ENCODE measurements at regions not wholly inside any gene's neighbourhood (a gene's known extent, or its start where the extent isn't known, plus 50 kb on each side); places are given as distances from the start of the nearest gene placed in this dataset.

DNA sequence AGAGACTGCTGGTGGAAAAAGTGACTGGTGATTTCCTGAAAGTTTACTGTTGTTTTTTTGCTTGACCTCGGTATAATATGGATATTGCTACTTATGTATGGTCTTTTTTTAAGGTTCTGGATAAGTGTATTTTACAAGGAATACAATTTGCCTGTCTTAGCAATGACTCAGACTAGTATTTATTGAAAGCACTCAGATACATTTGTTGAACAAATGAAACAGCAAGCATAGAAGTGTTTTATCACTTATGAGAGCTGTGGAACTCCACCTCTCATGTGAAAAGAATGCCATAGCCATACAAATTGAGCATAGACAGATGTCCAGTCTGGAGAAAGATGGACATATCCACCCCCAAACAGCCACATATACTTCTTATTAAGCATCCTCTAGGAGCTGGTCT lies 340.4 kb upstream of the FBXO33 start:
- CTCF ChIA-PET = no interaction called here
- no peak for ATAC-seq
- POLR2A ChIA-PET = no interaction called here
- intact Hi-C loops (cut with micrococcal nuclease) = no loop called here
- Mint-ChIP-seq H3K27me3 (no peaks in the 10 kb centered on the region), H3K27ac (no peak overlapping the region), H3K36me3 (ENCODE audit: low read depth) (no peaks in the 10 kb centered on the region), H3K4me1 (ENCODE audit: low read depth) (no peaks in the 10 kb centered on the region), H3K9me3 (no peaks in the 10 kb centered on the region), H3K4me3 (no peak overlapping the region)
- TF ChIP-seq, protein P1, sequence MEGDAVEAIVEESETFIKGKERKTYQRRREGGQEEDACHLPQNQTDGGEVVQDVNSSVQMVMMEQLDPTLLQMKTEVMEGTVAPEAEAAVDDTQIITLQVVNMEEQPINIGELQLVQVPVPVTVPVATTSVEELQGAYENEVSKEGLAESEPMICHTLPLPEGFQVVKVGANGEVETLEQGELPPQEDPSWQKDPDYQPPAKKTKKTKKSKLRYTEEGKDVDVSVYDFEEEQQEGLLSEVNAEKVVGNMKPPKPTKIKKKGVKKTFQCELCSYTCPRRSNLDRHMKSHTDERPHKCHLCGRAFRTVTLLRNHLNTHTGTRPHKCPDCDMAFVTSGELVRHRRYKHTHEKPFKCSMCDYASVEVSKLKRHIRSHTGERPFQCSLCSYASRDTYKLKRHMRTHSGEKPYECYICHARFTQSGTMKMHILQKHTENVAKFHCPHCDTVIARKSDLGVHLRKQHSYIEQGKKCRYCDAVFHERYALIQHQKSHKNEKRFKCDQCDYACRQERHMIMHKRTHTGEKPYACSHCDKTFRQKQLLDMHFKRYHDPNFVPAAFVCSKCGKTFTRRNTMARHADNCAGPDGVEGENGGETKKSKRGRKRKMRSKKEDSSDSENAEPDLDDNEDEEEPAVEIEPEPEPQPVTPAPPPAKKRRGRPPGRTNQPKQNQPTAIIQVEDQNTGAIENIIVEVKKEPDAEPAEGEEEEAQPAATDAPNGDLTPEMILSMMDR (IDR thresholded peaks at IDR 0.05) = no peak
- DNase-seq = no peak

DNA sequence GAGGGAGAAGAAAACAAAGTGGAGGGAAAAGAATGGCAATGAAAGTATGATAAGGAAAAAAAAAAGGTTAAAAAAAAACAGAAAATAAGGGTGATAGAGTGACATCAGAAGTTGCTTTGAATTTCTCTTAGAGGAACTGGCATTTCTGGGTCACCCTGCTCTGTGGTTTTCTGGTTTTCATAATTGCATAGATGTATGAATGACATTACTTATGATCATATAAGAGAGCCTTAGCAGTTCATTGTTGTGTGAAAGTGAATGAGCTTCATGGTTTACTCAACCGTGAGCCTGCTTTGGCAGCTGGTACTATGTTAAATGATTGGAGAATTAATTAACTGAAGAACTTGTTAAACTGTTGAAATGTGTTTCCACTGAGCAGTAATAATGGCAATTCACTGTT lies 336.4 kb upstream of the FBXO33 start:
- ATAC-seq = no peak
- Mint-ChIP-seq H3K4me3 (no peak overlapping the region), H3K36me3 (ENCODE audit: low read depth) (no peaks in the 10 kb centered on the region), H3K27me3 (no peaks in the 10 kb centered on the region), H3K4me1 (ENCODE audit: low read depth) (no peaks in the 10 kb centered on the region), H3K27ac (no peak overlapping the region), H3K9me3 (no peaks in the 10 kb centered on the region)
- intact Hi-C loops (cut with micrococcal nuclease) = no loop called here
- POLR2A ChIA-PET = no interaction called here
- TF ChIP-seq, protein P1 (IDR thresholded peaks at IDR 0.05) = no peak
- DNase-seq = no peak
- CTCF ChIA-PET = no interaction called here

DNA sequence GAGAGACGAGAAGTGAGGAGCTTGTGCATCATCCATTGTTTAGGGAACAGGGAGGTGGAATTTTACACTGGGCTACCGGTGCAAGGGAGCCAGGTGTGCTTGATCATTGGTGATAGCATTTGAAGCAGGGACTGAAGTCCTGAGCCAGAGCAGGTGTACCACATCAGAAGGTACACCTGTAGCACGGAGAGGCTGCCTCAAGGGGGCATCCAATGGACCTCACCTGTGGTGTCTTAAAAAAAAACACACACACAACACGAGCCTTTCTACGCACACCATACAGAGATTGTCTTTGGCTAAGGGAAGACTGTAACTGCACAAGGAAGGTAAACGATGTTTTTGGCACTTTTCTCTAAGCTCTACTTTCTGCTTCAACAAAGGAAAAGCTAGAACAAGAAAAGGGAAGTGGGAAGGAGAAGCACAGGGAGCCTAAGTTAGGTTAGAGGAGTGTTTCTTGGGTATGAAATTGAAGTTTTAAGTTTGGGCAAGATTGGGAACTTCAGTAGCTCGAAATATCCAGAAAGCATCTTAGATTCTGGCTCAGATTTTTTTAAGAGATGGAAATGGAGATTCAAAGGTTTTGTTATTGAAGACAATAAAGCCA lies 334.3 kb upstream of the FBXO33 start:
- Mint-ChIP-seq H3K9me3 (peaks cover under 1% of the 10 kb centered on the region), H3K4me3 (no peak overlapping the region), H3K36me3 (ENCODE audit: low read depth) (no peaks in the 10 kb centered on the region), H3K4me1 (ENCODE audit: low read depth) (peaks cover 9% of the 10 kb centered on the region), H3K27ac (no peak overlapping the region), H3K27me3 (no peaks in the 10 kb centered on the region)
- no peak for DNase-seq
- ChIA-PET CTCF (no interaction called here), POLR2A (no interaction called here)
- TF ChIP-seq, protein P1 (IDR thresholded peaks at IDR 0.05) = no peak
- intact Hi-C loops (cut with micrococcal nuclease) = no loop called here
- no peak for ATAC-seq

DNA sequence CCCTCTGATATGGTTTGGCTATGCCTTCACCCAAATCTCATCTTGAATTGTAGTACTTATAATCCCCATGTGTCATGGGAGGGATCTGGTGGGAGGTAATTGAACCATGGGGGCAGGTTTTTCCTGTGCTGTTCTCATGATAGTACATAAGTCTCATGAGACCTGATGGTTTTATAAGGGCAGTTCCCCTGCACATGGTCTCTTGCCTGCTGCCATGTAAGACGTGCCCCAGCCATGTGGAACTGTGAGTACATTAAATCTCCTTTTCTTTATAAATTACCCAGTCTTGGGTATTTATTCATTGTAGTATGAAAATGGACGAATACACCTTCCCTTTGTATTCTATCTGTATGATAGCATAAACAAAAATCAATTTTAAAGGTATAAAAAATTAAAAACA lies 333.4 kb upstream of the FBXO33 start:
- Mint-ChIP-seq H3K27me3 (no peaks in the 10 kb centered on the region), H3K4me3 (no peak overlapping the region), H3K4me1 (ENCODE audit: low read depth) (peaks cover 9% of the 10 kb centered on the region), H3K36me3 (ENCODE audit: low read depth) (no peaks in the 10 kb centered on the region), H3K27ac (no peak overlapping the region), H3K9me3 (peaks cover 1% of the 10 kb centered on the region)
- ATAC-seq (no peak), DNase-seq (no peak)
- intact Hi-C loops (cut with micrococcal nuclease) = no loop called here
- TF ChIP-seq, protein P1 (IDR thresholded peaks at IDR 0.05) = no peak
- ChIA-PET CTCF (no interaction called here), POLR2A (no interaction called here)

DNA sequence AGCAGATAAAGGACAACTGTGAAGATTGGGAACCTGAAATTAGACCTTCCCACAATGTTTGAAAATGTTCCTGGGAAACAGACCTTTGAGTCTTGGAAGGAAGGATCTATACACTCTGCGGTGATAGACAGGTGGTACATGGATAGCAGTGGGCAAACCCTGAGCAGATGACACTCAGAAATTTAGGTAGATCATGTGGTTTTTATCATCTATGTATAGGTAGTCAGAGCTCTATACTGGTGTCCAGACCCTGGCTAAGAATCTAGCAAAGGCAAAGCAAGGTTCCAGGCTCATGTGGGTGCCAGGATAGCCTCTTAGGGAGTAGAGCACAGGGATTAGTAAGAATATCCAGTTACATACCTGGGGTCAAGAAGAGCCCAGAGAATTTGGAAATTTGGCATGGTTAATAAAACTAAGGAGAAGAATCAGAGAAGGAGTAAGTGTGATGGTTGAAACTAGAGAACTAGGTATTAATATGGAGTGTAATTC lies 331.2 kb upstream of the FBXO33 start:
- Mint-ChIP-seq H3K27ac (no peak overlapping the region), H3K4me3 (no peak overlapping the region), H3K27me3 (no peaks in the 10 kb centered on the region), H3K36me3 (ENCODE audit: low read depth) (no peaks in the 10 kb centered on the region), H3K9me3 (peaks cover 1% of the 10 kb centered on the region), H3K4me1 (ENCODE audit: low read depth) (peaks cover 9% of the 10 kb centered on the region)
- ChIA-PET CTCF (no interaction called here), POLR2A (no interaction called here)
- intact Hi-C loops (cut with micrococcal nuclease) = no loop called here
- TF ChIP-seq, protein P1 (IDR thresholded peaks at IDR 0.05) = no peak
- ATAC-seq (no peak), DNase-seq (no peak)
